SK-N-MC (cell line): ENCODE measurements at regions not wholly inside any gene's neighbourhood (a gene's known extent, or its start where the extent isn't known, plus 50 kb on each side); places are given as distances from the start of the nearest gene placed in this dataset.

Source experiments
- EZH2 ChIP-seq: fragments of 200-600 bp; sonication (generic); IDR thresholded peaks from one replicate; pipeline ENCODE4 v1.6.1; 2017; ENCODE audit warnings: antibody characterized with exemption
- FOXP2 ChIP-seq: optimal IDR thresholded peaks from 2 replicates; pipeline ENCODE3; 2011; ENCODE audit warnings: mild to moderate bottlenecking, moderate library complexity; ENCODE audit not compliant: insufficient read depth; ENCODE audit errors: extremely low read length, control extremely low read depth
- POLR2AphosphoS5 ChIP-seq: IDR thresholded peaks from 2 replicates; pipeline ENCODE4 v1.6.1; 2012; ENCODE audit warnings: mild to moderate bottlenecking, low read depth, low read length, borderline replicate concordance

- no peak for TF ChIP-seq POLR2AphosphoS5
- no peak for TF ChIP-seq EZH2
- TF ChIP-seq FOXP2, result no peak
Measured at GRCh38 chr5:57406641-57407040, 76.0 kb downstream of the ACTBL2 start.
